ENCODE measurements at regions not wholly inside any gene's neighbourhood (a gene's known extent, or its start where the extent isn't known, plus 50 kb on each side); places are given as distances from the start of the nearest gene placed in this dataset.

DNA sequence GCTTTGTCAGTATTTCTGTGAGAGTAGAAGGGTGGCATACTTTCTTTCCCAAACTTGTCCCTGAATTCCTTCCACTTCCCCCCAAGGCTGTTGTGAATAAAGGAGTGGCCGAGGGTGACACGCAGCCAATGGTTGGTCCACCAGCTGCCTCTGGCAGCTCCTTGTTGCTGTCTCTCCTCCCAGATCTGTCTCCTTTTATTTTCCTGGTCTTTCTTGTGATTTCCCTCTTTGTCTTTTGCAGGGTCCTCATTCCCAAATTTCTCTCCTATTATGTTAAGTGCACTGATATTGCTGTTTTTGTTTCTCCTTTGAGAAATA, 137.5 kb upstream of the HMHB1 start:
- TF ChIP-seq, protein P1, sequence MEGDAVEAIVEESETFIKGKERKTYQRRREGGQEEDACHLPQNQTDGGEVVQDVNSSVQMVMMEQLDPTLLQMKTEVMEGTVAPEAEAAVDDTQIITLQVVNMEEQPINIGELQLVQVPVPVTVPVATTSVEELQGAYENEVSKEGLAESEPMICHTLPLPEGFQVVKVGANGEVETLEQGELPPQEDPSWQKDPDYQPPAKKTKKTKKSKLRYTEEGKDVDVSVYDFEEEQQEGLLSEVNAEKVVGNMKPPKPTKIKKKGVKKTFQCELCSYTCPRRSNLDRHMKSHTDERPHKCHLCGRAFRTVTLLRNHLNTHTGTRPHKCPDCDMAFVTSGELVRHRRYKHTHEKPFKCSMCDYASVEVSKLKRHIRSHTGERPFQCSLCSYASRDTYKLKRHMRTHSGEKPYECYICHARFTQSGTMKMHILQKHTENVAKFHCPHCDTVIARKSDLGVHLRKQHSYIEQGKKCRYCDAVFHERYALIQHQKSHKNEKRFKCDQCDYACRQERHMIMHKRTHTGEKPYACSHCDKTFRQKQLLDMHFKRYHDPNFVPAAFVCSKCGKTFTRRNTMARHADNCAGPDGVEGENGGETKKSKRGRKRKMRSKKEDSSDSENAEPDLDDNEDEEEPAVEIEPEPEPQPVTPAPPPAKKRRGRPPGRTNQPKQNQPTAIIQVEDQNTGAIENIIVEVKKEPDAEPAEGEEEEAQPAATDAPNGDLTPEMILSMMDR (IDR thresholded peaks at IDR 0.05), result no peak
- TF ChIP-seq POLR2AphosphoS5 (IDR thresholded peaks at IDR 0.05; ENCODE audit: low read depth, low read length) (no peak), REST (IDR thresholded peaks at IDR 0.05; ENCODE audit: insufficient read depth in 1 of 2, low read depth in 2 of 2, low read length in 1 of 2) (no peak), TCF7L2 (IDR thresholded peaks at IDR 0.05; ENCODE audit: low read depth, low read length) (no peak)
